ENCODE measurements at regions not wholly inside any gene's neighbourhood (a gene's known extent, or its start where the extent isn't known, plus 50 kb on each side); places are given as distances from the start of the nearest gene placed in this dataset.

DNA sequence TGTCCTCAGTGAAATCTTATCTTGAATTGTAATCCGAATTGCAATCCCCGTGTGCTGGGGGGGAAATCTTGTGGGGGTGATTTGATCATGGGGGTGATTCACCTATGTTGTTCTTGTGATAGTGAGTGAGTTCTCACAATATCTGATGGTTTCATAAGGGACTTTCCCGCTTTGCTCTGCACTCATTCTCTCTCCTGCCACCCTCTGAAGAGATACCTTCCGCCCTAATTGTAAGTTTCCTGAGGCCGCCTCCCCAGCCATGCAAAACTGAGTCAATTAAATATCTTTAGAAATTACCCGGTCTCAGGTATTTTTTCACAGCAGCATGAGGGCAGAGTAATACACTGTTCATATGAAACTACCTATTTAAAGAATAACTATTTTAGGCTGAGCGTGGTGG is 304.1 kb upstream of the EPHA6 start:
- no peak for TF ChIP-seq POLR2A (IDR thresholded peaks at IDR 0.05)
- TF ChIP-seq, protein P1, sequence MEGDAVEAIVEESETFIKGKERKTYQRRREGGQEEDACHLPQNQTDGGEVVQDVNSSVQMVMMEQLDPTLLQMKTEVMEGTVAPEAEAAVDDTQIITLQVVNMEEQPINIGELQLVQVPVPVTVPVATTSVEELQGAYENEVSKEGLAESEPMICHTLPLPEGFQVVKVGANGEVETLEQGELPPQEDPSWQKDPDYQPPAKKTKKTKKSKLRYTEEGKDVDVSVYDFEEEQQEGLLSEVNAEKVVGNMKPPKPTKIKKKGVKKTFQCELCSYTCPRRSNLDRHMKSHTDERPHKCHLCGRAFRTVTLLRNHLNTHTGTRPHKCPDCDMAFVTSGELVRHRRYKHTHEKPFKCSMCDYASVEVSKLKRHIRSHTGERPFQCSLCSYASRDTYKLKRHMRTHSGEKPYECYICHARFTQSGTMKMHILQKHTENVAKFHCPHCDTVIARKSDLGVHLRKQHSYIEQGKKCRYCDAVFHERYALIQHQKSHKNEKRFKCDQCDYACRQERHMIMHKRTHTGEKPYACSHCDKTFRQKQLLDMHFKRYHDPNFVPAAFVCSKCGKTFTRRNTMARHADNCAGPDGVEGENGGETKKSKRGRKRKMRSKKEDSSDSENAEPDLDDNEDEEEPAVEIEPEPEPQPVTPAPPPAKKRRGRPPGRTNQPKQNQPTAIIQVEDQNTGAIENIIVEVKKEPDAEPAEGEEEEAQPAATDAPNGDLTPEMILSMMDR (IDR thresholded peaks at IDR 0.05): no peak

Measured in gastroesophageal sphincter (tissue), 3 donors.